GM19351 (cell line): ENCODE measurements at regions not wholly inside any gene's neighbourhood (a gene's known extent, or its start where the extent isn't known, plus 50 kb on each side); places are given as distances from the start of the nearest gene placed in this dataset.

ENCODE experiments used
- ATAC-seq: cut with Tn5 transposase; IDR thresholded peaks from one replicate; pipeline ENCODE4 v1.9.1; 2021; ENCODE audit warnings: mild to moderate bottlenecking, moderate library complexity; ENCODE audit not compliant: unreplicated experiment

GRCh38 chr1:170310951-170311350, 165.2 kb downstream of the NTMT2 start:
- no peak for ATAC-seq

- no peak for ATAC-seq
Measured at GRCh38 chr1:170313306-170313705, 167.5 kb downstream of the NTMT2 start.

GRCh38 chr1:170316270-170316669, 170.5 kb downstream of the NTMT2 start:
- no peak for ATAC-seq

DNA sequence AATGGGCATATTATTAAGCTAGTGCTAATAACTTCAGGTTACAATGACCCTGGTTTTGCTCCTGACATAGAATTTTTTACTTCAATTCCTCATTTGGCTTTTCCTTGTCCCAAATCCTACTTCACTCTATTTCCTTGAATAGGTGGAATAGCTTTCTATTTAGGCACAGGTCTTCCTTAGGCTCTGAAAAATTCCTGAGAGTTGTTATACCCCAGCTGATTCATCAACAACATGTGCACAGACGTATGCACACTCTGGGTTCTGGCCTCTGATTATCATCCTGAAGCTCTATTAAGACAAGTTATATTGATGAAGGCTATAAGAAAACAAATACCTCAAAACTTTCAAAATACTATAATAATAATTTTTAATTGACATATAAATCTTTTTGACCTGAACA, 172.4 kb downstream of the NTMT2 start:
- ATAC-seq = no peak

DNA sequence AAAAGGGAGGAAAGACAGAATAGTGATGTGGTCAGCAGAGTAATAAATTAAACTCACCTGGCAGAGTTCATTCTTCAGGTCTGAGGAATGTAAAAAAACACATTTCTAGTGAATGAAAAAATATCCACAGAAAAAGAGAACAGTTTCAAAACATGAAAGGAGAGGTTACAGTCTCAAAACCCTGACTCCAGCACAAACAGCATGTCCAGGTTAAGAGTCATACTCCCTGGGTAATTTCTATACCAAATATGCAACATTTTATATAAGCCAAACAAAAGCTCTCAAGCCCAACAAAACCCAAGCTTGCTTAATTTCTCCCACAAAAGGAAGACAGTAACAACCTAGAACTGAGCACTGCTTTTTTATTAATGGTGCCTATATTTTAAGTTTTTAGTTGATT, 173.0 kb downstream of the NTMT2 start:
- no peak for ATAC-seq

GRCh38 chr1:170321113-170321512, 175.4 kb downstream of the NTMT2 start:
- ATAC-seq = no peak

DNA sequence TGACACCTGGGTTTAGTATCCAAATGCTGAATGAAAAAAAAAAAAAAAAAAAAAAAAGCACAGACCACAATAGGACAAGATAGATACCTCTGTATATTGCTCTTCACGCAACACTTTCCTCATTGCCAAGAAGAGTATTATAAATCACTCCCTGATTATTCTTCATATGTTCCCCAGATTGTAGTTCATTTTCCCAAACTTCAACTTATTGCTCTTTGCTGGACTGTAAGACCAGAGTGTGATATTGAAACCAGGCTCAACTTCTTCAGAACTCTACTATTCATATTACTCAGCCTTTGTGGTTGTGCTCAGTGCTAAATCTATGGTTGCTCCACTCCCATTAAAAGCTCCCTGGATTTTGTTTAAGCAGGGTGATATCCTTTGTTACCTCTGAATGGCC, 180.4 kb downstream of the NTMT2 start:
- ATAC-seq = no peak

- no peak for ATAC-seq
Measured at GRCh38 chr1:170332801-170333200, 187.0 kb downstream of the NTMT2 start.

- ATAC-seq = no peak
Measured at GRCh38 chr1:170337413-170337994, 191.7 kb downstream of the NTMT2 start.

DNA sequence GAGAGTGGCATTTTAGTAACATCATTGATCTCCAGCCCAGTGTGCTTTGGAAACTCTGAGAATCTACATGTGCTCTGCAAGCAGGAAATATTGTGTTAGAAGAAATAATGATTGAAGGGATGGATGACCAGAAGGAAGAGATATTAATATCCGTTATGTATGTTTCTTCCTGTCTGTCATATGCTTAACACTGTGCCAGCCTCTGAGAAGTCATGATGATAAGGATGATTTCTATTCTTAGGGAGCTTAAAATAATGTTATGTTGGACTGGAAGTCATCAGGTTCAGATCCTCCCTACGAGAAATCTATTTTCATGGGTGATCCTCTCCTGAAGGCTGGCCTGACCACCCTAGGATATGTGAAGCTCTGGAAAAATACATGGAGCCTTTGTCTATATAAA, 192.4 kb upstream of the GORAB start:
- no peak for ATAC-seq

DNA sequence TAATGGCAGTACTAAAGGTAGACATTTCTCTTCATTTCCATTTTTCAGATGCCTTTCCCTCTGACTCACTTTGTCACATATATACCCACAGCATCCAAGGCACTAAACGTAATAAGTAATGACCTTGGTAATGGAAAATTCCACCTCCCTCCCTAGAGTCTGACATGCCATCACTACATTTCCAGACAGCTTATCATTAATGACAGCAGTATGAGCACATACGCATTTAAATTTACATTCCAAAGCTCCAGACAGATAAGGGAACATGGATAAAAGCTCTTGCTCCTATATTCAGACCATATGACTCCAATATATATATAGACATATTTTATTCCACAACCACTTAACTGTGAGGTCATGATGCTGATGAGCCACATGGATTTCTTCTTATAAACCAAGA, 191.7 kb upstream of the GORAB start:
- ATAC-seq = no peak

DNA sequence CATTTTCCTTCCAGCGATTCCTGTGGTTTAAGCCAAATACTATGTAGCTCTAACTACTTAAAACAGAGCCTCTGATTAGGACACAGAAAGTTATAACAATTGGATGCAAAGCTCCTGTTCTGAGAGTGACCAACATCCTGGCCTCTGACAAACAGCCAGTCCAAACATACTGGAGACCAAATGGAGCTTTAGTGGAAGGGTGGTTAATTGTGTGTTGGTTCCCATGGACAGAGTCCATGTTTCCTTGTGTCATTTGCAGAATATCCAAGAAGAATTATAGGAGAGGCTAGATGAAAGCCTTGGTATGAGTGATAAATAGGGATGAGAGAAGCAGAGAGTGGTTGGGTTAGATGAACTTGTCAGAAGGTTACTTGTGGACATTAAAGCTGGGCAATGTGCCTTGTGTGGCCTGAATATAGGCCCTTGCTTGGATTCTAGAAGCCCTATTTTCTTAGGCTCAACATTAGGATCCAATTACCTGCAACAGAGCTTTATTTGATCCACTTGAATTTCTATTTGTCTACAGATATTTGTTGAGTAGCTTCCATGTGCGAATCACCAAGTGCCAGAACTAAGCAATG, 180.5 kb upstream of the GORAB start:
- ATAC-seq = no peak

- no peak for ATAC-seq
Measured at GRCh38 chr1:170354246-170354645, 177.7 kb upstream of the GORAB start.

- ATAC-seq = no peak
Measured at GRCh38 chr1:170354690-170355089, 177.3 kb upstream of the GORAB start.

- no peak for ATAC-seq
Measured at GRCh38 chr1:170355267-170355801, 176.6 kb upstream of the GORAB start.

DNA sequence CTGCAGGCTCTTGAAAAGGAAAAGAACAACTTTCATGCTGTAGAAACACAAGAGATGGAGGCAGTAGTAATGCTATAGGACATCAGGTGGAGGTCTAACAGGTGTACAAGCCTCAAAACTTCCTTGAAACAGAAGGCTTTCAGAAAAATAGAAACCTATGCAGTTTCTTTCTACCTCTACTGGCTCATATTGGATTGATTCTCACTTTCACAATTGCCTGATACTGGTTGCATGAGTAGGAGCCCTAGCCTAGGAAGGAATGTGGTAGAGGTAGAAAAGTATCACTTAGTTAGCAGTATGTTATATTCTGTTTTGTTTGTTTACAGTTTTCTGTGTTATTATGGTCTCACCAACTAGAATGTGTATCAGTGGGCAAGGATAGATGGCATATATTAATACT, 175.4 kb upstream of the GORAB start:
- no peak for ATAC-seq

DNA sequence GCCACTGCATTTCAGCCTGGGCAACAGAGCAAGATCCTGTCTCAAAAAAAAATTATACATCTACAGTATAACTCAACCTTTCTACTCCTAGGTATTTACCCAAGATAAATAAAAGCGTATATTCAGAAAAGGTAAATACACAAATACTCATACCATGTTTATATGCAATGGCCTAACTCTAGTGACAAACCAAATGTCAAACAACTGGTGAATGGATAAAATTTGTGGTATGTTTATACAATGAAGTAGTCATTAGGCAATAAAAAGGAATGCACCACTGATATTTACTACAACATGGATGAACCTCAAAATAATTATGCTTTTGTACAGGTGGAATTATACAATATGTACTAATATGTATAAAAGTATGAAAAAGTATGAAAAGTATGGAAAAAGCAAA, 174.2 kb upstream of the GORAB start:
- ATAC-seq = no peak

GRCh38 chr1:170360601-170361000, 171.4 kb upstream of the GORAB start:
- no peak for ATAC-seq

- no peak for ATAC-seq
Measured at GRCh38 chr1:170365331-170365730, 166.6 kb upstream of the GORAB start.

GRCh38 chr1:170366980-170367379, 165.0 kb upstream of the GORAB start:
- no peak for ATAC-seq

DNA sequence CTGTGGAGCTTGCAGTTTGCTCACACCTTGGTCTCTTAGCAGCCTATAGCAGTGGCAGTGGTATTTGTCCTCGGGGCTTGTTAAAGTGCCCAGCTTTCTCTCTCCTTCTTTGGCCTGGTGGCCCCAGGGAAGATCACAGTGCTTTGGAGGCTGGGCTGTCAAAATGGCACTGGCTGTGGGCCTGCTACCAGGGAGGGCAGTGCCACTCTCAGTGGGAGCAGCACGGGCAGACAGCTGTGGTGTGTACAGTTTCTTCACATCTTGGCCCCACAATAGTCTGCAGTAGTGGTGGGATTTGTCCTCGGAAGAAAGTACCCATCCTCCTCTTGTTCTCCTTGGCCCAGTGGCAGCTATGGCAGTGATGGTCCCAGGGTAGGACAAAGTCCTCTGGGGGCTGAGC, 164.4 kb upstream of the GORAB start:
- ATAC-seq = no peak

- no peak for ATAC-seq
Measured at GRCh38 chr1:170369000-170369399, 163.0 kb upstream of the GORAB start.

DNA sequence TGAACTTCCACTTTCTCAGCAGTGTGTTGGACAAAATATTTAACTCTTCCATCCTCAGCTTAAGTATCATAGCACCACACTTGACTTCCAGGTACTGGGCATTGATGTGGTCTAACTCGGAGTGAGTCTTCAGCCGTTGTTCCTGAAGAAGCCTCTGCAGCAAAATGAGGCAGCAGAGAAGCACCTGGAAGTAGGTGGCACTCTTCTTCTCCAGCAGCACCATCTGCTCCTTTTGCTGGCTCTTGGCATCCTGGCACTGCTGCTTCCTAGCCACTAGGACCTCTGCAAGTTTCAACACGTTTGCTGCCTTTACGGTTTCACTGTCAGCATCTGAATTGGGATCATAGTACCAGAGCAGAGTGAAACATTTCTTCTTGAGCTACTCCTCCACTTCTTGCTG, 162.5 kb upstream of the GORAB start:
- no peak for ATAC-seq
